Esophagus muscularis mucosa (tissue), 3 donors: ENCODE measurements at regions not wholly inside any gene's neighbourhood (a gene's known extent, or its start where the extent isn't known, plus 50 kb on each side); places are given as distances from the start of the nearest gene placed in this dataset.

Source experiments
- EP300 ChIP-seq: sonication (generic); formaldehyde crosslinking; IDR thresholded peaks from one replicate; pipeline ENCODE4 v1.6.1; 2017; ENCODE audit warnings: antibody characterized with exemption
- POLR2AphosphoS5 ChIP-seq, 2 donors: sonication (generic); formaldehyde crosslinking; IDR thresholded peaks; one replicate each; pipeline ENCODE4 v1.6.1; 2017; ENCODE audit warnings: antibody characterized with exemption in 2 of 2

DNA sequence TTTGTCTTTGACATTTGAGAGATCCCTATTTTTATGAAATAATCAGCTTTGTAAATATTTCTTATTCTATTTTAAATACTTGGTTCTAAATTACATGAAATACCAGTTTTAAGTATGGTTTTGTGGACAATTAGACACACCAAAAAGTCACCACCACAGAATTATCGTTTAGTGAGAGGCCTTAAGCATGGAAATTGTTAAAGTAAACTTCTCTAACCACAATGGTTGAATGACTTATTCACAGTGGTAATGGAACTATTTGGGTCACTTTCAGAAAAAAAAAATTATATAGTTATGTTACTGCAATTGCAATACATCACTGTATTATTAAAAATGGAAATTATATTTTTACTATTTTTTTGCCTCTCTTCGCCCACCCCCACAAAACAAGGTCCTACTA lies 1252.5 kb downstream of the EFNA5 start:
- TF ChIP-seq EP300 (no peak), POLR2AphosphoS5 (IDR thresholded peaks at IDR 0.05) (no peak)
